HG02885 (cell line): ENCODE measurements at regions not wholly inside any gene's neighbourhood (a gene's known extent, or its start where the extent isn't known, plus 50 kb on each side); places are given as distances from the start of the nearest gene placed in this dataset.
A peak's percentile ranks its signal among the peaks of the same experiment; 100 is the strongest.

Source experiments
- ATAC-seq: cut with Tn5 transposase; IDR thresholded peaks from one replicate; pipeline ENCODE4 v1.9.1; 2021; ENCODE audit warnings: mild to moderate bottlenecking; ENCODE audit not compliant: unreplicated experiment, poor library complexity

DNA sequence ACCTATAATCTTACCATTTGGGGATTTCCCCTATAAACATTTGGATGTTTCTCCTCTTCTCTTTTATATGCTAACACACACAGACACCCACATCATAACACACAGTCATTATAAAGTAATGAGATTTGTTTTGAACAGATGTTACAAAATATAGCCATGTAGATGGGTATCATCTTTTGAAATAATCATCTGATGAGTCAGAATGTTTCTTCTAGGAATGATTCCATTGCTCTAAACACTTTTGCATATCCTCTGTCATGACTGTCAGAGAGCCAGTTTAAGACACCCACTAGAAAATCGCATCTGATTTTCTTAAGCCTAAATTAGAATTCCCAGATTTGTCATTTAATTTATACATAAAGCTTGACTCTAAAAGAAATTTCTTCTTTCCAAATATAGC, 442.6 kb downstream of the CMPK2 start:
- peak; percentile 59 for ATAC-seq

DNA sequence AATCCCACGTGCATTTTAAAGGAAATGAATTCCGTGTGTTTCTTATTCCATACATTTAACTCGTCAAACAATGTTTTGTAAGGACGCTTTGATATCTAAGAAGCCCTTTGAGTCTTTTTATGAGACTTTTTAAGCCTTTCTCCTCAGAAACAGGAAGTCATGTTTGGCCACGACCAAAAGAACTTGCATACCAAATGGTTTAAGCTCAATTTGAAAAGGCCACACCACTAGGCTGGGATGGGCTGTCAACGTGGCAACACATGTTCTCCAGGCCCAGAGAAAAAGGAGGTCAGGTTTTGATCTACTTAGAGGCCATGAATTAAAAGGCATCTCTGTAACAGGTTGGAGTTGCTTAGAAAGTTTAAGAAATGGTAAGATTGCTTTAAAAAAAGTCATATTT, 441.8 kb downstream of the CMPK2 start:
- no peak for ATAC-seq

DNA sequence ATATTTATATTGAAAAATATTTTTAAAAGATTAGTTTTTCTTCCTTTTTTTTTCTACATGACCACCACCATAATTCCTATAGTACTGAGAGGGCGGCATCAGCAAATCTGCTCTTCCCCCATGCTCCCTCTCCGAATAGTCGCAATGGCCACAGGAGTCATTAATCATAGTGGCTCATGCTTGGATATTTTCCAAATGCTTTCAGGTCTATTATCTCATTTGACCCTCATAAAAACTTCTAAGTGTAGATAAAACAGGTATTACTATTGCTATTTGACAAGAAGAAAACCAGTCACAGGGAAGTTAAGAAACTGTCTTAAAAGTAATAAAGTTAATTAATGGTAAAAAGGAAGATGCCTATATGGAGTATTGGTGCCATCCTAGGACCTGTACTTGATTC, 440.7 kb downstream of the CMPK2 start:
- no peak for ATAC-seq

DNA sequence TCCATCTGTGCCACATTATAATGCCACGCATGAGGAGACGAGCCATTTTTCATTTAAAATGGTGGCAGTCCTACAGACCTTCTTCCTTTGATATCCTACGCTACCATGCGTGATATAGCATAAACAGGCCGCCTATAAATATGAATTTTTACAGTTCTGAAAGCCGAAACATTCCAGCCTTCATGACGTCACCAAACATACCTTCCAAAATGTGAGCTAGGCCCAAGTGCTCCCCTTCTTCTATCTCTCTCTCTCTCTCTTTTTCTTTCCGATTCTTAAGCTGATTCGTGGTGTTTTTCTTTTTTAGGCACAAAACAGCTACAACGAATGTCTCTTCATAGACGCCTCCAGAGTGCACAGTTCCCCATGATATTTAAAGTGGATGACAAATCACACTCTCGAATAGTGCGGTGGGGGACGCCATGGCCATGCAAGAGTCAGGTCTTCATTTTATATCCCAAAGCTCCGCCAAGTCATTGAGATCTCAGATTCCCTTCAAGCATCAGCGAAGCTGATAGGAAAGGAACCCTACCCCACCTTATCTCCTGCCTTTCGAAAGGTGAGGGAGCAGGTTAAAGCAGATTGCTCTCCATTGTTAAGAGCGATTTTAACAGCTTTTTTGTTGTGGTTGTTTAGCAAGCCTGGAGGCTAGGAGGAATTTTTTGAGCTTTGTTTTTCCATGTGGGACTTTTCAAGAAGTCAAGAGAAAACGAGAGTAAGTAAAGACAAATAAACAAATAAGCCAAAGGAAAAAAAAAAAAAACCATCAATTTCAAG, 436.3 kb downstream of the CMPK2 start:
- ATAC-seq: no peak

DNA sequence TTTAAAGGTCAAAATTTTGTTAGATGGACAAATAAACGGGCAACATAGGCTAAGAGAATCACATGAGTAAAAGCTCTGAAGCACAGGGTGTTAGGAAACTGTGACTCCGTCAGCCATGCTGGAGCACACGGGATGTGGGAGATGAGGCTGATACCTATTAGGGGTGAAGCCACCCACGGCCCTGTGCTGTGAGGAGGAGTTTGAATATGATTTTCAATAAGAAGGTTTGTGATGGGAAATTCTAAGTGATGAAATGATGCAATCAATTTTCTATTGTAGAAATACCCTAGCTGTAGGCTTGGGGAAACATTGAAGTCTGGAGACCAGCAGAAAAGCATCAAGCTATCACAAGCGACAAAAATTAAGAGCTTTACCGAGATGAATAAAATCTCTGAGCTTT, 431.3 kb downstream of the CMPK2 start:
- no peak for ATAC-seq

DNA sequence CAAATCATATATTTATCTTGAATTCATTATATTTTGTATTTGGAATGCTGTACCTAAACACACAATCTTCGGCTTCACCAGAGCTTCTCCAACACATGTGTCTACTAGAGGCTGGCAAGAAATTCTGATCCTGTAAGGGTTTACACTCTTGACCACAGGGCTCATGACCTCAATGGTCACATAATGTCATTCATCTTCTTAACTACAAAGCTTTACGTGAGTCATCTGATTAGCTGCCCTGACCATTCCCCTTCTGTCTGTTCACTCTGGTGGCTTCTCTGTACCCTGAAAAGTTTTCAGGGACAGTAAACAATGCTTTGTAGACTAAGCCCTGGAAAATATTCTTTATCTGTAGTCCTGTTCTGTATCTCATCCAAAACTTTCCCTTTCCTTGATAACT, 423.9 kb downstream of the CMPK2 start:
- no peak for ATAC-seq

DNA sequence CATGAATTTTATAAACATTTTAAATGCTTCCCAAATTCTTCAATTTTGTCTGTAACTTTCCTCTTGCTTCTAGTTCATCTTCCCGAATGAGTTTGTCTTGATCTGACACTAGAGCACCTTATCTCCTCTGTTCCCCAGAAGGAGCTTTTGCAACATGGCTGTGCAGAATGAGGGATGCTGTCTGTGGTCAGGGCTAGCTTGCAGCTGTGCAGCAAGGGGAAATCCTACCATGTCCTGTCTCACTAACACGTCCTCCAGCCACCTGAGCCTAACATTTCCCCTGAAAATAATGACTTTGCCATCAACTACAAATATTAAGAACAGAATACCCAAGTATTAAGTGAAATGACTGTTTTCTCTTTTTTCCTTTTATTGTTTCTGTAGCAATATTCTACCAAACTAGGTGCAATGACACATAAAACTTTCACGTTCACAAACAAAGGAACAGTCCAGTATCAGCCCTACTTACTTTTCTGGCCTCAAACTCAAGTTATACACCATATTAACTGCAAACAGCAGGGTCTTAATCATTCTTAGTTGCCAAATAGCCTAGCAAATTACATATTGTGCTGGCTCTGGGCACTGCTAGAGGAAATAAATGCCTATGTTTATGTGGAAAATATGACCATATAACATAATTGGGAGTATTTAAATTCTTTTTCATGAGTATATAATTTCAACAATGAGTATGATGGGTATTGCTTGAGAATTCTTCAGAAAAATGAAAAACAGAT, 423.3 kb downstream of the CMPK2 start:
- peak; percentile 75 for ATAC-seq

DNA sequence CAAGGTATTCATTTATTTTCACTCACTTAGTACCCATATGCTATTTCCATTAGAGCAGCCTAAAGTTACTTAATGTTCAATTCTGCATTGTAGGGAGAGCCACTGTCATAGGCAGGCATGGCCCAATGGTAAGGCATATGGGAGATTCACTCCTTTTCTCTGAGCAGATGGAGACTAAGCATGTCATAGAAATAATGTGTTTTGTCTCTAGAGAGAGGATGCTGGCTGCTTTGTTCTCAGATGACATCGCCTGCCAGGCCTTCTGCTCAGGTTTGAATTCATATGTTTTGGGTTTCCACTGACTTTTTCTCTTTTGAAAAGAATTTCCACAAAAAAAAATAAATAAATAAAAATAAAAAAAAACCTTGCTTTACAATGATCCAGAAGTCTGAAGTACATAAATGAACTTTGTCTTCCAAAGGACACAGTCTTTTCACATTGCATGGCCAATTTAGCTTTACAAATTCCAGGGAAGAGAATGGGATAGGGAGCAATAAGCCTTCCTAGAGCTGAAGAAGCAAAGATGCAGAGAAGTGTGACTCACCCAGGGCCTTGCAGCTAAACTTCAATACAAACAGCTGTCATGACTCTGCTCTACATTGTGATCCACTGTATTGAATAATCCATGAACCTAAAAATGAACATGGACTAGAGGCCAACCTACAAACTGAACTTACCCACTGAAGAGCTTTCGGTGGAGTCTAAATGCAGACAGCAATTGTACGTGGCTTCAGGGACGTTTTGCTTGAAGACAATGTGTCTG, 422.5 kb downstream of the CMPK2 start:
- no peak for ATAC-seq

DNA sequence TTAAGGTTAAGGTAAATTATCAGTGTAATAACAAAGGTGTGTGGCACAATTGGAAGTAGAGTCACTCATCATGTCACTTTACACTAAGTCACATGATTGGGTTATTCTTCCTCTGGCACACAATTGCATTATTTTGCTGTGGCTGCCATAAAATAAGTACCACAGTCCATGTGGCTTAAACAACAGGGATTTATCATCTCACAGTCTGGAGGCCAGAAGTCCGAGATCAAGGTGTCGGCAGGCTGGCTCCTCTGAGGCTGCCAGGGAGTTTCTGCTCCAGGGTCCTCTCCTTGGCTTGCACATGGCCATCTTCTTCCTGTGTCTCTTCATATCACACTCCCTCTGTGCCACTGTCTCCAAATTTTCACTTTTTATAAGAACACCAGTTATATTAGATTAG, 421.2 kb downstream of the CMPK2 start:
- ATAC-seq: no peak

DNA sequence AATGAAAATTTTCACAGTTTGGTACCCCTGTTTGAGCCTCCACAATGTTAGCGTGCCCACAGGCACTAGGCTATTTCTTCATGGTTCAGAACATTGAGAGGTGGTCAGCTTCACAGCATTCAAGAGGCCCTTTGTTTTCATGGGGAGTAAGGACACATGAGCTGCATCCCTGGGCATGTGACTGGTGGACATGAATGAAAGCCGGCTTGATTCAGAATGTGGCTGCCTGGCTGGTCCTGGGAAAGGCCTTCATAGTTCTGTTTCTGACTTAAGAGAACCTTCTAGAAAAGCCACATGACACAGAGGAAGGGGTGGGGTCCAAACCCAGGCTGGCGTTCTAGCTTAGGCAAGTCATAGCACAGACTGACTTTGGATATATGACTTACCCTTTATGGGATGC, 420.6 kb downstream of the CMPK2 start:
- ATAC-seq: no peak

DNA sequence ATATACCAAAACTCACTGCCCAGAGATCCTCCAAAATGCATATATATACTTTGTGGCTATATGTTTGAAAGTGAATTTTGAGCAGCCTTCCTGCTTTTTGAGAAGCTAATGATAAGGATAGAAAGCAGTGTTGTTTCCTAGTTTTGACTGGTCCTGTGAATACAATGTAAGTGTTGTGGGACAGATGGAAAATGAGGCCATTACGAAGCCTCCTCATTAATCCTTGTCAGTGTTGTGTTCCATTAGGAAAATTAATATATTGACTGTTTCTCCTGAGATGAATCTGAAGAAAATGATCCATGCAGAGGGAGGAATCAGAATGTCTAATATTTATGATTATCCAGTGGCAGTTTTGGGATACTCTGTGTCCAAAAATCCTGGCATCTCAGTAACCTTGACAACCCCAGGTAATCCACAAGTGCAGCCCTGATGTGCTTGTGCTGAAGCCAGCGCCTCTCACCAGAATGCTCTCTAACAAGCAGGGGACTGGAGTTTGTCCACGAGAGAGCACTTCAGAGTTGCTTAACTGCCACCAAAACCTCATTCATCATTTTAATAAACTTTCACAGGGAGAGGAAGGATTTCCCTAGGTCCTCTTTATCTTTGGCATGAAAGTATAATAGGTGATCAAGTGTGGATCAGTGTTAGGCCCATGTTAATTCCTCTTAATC, 418.6 kb downstream of the CMPK2 start:
- ATAC-seq: no peak

DNA sequence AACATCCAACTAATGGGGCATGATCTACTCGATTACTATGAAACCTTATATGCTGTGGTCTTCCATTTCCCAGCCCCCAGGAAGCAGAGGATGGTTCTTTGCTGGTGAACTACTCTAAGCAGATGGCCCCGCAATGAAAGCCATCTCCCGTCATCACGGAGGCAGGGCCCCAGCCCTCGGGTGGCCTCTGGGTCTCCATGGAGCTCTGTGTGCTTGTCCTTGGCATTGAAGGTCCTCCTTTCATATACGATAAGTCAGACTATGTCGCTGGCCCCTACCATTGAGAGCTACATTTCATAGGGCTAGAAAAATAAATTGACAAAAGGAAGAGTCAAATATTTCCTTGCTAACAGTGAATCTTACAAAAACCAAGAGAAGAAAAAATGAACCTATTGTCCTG, 416.8 kb downstream of the CMPK2 start:
- no peak for ATAC-seq

DNA sequence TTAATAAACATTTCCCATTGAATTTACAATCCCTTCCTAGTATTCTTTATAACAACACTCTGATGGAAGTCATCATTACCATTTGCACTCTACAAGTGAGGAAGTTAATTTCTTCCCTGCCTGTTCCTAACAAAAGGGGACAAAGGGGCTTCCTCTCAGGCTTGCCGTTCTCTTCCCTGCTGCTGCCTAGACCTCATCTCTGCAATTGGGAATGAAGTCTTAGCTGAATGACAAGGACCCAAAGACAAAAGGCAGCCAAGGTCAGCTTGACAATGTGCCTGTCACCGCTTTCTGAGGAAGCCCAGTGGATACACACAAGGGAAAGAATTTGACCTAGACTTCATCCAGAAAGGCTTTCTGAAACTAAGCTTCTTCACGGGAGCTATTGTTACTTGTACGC, 416.4 kb downstream of the CMPK2 start:
- ATAC-seq: no peak

DNA sequence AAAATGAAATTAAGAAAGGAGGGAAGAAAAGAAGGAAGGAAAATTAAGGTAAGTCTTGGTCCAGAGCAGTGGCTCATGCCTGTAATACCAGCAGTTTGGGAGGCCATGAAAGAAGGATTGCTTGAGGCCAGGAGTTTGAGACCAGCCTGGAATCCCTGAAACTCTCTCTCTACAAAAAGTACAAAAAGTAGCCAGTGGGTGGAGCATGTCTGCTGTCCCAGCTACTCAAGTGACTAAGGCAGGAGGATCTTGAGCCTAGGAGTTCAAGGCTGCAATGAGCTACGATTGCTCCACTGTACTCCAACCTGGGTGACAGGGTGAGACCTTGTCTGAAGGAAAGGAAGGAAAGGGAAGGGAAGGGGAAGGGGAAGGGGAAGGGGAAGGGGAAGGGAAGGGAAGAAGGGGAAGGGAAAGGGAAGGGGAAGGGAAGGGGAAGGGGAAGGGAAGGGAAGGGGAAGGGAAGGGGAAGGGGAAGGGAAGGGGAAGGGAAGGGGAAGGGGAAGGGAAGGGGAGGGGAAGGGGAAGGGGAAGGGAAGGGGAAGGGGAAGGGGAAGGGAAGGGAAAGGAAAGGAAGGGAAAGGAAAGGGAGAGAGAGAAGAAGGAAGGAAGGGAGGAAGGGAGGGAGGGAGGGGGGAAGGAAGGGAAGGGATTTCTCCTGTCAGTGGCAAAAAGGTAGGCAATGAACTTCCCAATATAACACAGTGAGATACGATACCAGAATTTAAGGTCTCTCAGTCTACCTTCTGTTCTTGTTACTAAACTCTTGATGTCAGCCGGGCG, 412.8 kb downstream of the CMPK2 start:
- no peak for ATAC-seq

DNA sequence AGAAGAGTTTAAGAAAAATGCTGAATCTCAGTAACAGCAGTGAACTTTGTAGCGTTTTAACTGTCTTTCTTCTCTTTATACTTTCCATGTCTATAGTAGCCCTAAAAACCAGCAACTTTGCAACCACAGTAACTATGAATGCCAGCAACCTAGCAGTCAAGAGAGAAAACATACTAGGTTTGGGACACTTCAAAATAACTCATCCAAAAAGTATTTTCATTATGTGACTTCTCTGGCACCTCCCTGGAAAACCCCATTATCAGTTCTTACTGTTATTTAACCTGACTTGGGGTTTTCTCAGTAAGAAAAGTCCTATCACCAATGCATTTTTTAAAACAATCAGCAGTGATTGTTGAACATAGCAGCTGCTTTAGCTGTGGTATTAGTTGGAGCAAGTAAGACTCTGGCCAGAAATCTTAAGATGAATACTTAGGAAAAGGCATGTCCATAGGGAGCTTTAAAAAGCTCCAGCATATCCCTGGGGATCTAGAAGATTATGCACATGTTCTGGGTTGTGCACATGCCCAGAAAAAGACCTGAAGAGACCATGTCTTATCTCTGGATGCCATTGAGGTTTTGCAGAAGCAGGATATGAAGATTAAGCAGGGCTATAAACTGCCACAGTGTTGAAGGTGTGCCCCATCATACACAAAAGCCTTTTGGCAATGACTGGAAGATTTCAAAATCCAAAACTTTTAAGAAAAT, 411.3 kb downstream of the CMPK2 start:
- ATAC-seq: peak; percentile 54

DNA sequence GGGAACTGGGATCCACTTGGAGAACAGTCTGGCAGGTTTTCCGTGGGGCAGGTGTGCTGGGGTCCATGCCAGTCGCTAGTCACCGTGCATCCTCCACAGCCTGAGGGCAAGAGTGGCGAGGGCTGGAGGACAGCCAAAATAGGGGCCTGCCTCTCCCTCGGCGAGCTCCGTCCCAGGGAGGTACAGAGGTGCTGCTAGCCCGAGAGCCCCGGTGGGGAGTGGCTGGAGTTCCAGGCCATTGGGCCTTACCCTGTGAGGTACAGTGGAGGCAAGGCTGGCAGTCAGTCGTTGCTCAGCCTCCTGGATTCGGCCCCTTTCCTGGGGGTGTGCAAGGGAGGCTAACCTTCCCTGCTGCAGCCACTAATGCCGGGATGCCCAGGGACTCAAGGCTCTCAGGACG, 406.6 kb downstream of the CMPK2 start:
- no peak for ATAC-seq

DNA sequence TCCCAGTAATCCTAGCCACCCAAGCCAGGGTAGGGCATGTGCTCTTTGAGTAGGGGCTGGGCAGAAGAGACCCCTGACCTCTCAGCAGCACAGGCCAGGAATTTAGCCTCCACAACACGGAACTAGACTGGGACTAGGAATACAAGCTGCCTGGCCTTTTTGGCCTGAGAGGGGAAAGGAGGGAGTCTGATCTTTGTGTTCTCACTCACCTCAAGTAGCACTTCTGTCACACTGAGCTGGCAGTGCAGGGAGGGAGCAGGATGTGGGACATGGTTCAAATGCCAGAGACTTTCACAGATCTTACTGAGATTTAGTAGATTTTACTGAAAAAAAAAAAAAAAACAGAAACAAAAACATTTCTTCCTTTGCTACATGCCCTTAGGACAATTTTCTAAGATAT, 395.2 kb downstream of the CMPK2 start:
- no peak for ATAC-seq

DNA sequence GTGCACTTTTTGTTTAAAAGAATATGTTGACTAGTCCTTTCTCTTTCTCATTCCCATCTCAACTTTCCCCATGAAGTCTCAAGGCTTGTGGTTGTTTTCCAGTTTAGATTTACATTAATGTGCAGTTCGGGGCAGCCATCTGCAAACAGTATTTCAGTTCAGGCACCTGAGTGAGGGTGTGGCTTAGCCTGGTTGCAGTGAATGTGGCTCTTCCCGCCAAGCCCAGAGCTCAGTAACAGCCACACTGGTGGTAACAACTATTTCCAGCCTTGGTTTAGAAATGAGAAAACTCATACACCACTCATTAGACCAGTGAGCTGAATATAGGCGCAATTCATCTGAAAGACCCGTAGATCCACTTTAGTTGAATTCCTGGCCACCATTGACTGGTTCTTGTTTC, 394.3 kb downstream of the CMPK2 start:
- no peak for ATAC-seq
